GM23338 (cell line): ENCODE measurements at regions not wholly inside any gene's neighbourhood (a gene's known extent, or its start where the extent isn't known, plus 50 kb on each side); places are given as distances from the start of the nearest gene placed in this dataset.

ENCODE experiments used
- CREB1 ChIP-seq: fragments of 250-450 bp; sonication (Bioruptor Pico); IDR thresholded peaks from 2 replicates; pipeline ENCODE4 v1.5.0; 2020; ENCODE audit warnings: low read depth, mild to moderate bottlenecking, moderate library complexity
- CTCF ChIP-seq, 2 experiments: fragments of 200-600 bp in 1 of 2; sonication (generic) in 1 of 2; conservative IDR thresholded peaks; 2 replicates each; pipeline versions ENCODE4 v1.5.1 to v1.6.1; 2016 to 2017; ENCODE audit warnings: antibody characterized with exemption in 2 of 2, low read depth in 2 of 2, mild to moderate bottlenecking in 2 of 2, moderate library complexity in 1 of 2
- EZH2 ChIP-seq: fragments of 200-600 bp; sonication (generic); IDR thresholded peaks from one replicate; pipeline ENCODE4 v1.8.0; 2017; ENCODE audit warnings: antibody characterized with exemption, mild to moderate bottlenecking, low read depth; ENCODE audit not compliant: unreplicated experiment
- POLR2AphosphoS5 ChIP-seq: IDR thresholded peaks from 2 replicates; pipeline ENCODE4 v1.6.1; 2016; ENCODE audit warnings: antibody characterized with exemption, low read depth
- STAT1 ChIP-seq: IDR thresholded peaks from one replicate; pipeline ENCODE4 v1.6.1; 2016; ENCODE audit warnings: antibody characterized with exemption; ENCODE audit not compliant: unreplicated experiment
- ZNF331 ChIP-seq: fragments of 250-450 bp; sonication (Bioruptor Pico); IDR thresholded peaks from 2 replicates; pipeline ENCODE4 v1.5.0; 2020; ENCODE audit warnings: low read depth, mild to moderate bottlenecking, moderate library complexity

- TF ChIP-seq CTCF (conservative IDR thresholded peaks at IDR 0.05; ENCODE audit: low read depth in 2 of 2) = no peak
- no peak for TF ChIP-seq EZH2
- TF ChIP-seq POLR2AphosphoS5 = no peak
- no peak for TF ChIP-seq CREB1 (CRISPR knock-in tag)
- TF ChIP-seq STAT1 = no peak
- TF ChIP-seq ZNF331 (CRISPR knock-in tag) = no peak
These were observed 161.7 kb upstream of the STK32A start for GRCh38 chr5:147073098-147073497.
